GM12874 (cell line): ENCODE measurements at regions not wholly inside any gene's neighbourhood (a gene's known extent, or its start where the extent isn't known, plus 50 kb on each side); places are given as distances from the start of the nearest gene placed in this dataset.
A peak's percentile ranks its signal among the peaks of the same experiment; 100 is the strongest.

Experiments
- CTCF ChIP-seq: IDR thresholded peaks from 2 replicates; pipeline ENCODE4 v1.5.1; 2011; ENCODE audit warnings: low read depth, mild to moderate bottlenecking, control low read depth, low read length, moderate library complexity; ENCODE audit not compliant: insufficient read depth

DNA sequence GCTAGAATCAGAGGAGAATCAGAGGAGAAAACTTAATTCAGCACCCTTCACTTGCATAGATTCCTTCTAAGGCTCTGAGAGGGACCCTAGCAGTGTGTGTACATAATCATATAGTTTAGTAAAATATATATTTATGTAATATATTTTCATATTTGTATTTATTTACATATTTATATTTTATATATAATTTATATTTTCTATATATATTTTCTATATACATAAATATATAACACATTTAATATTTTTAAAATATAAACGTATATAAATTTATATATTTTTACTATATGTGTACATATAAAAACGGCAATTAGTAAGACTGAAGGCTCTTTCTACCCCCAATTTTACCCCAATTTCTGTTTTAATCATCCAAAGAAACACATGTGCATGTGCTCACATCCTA, 80.3 kb downstream of the NXPE2 start:
- no peak for TF ChIP-seq CTCF

DNA sequence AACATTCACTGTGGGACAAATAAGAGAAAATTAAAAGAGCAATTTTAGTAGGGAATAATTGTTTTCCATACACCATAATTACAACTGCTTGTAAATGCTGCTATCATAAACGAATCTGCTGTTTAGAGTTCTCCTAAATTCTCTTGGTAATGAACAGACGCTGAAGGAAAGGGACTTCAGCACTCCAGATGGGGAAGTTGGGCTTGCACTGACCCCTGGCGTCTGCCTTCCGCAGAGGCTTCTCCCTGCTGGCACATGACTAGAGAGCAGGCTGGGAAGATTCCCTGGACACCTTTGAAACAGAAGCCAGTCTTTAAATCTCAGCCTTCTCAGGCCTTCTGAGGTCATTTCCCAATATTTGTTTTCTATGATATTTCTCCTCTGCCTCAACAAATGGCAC, 84.1 kb downstream of the NXPE2 start:
- peak; percentile 25; the same call in 1 of the 2 replicates for TF ChIP-seq CTCF

- TF ChIP-seq CTCF: no peak
Measured at GRCh38 chr11:114764563-114764962, 86.2 kb downstream of the NXPE2 start.

DNA sequence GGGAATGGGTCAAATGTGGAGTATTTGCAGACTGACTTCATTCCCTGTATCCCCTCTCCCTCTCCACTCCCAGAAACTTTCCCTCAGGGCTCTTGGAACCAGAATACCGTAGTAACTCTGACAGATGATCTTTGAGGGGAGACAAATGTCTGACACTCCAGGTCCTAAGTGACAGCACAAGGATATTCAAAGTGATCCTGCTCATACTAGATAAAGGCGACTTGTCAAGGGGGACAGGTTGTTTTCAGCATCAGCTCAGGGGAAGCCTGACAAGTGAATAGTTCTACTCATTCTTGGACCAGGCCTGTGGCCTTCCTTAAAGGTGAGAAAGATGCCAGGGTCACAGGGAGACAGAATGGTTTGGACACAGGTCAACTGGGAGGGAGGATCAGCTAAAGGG, 92.8 kb downstream of the NXPE2 start:
- TF ChIP-seq CTCF: no peak

GRCh38 chr11:114773541-114774338, 95.4 kb downstream of the NXPE2 start:
- TF ChIP-seq CTCF: no peak

DNA sequence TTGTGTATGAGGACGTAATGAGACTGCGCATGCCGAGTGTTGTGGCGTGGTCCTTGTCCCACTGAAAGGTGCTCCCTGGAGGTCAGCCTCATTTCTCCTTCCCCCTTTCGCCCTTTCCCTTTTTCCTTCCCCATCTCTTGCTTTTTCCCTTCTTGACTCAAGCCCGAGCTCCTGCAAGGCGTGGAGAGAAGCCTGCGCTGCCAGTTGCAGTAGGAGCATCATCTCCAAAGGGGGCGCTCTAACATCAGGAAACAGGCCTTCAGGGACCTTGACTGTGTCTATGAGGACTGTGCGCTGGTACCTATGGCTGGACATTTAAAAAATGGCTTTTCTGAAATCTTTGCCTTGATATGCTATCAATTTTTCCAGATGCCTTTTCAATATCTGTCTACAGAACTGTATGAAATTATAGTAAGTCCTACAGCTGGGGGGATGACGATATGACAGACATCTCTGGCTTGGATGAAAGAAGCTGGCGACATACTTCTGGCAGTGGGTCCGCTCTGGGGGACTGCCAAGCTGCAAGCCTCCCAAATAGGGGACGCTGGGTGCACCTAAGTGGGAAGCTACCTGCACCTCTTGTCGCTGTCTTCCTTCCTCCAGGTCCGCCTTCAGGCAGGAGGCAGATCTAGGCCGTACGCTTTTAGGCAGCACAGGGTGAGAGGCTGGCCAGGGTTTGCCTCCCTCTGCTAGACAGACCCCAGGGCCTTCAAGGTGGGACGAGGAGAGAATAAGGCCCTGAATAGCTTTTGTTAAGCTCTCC, 96.5 kb downstream of the NXPE2 start:
- TF ChIP-seq CTCF: peak; percentile 70; the same call in 1 of the 2 replicates

- TF ChIP-seq CTCF: no peak
Measured at GRCh38 chr11:114775875-114776621, 97.7 kb downstream of the NXPE2 start.
